ENCODE measurements at regions not wholly inside any gene's neighbourhood (a gene's known extent, or its start where the extent isn't known, plus 50 kb on each side); places are given as distances from the start of the nearest gene placed in this dataset.
"Not testable (repeated sequence)": the region's sequence is repeated elsewhere in the genome, so short reads cannot be mapped to it uniquely, and the experiment has no call there.

GRCh38 chr6:26734776-26735472 lies 75.4 kb upstream of the ZNF322 start:
- H4K8ac ChIP-seq (replicated peaks; ENCODE audit: insufficient read length, low read depth, low read length); H2BK5ac ChIP-seq (ENCODE audit: insufficient read length, low read length); H3K14ac ChIP-seq (ENCODE audit: insufficient read depth, low read length); H4K20me1 ChIP-seq (ENCODE audit: control insufficient read depth, insufficient read depth, insufficient read length); H3K4ac ChIP-seq (ENCODE audit: low read depth, low read length); H3K23ac ChIP-seq (ENCODE audit: insufficient read length, low read depth, low read length); H3K27me3 ChIP-seq (ENCODE audit: insufficient read depth, low read length); H3K4me2 ChIP-seq (ENCODE audit: insufficient read depth, insufficient read length, low read length); H3K79me1 ChIP-seq (ENCODE audit: insufficient read depth, low read depth, low read length, poor library complexity, severe bottlenecking); H3K36me3 Mint-ChIP-seq (ENCODE audit: insufficient read depth in 1 of 3, low read depth in 3 of 3); H3K9me3 Mint-ChIP-seq; H3K56ac ChIP-seq (ENCODE audit: insufficient read length, low read depth, low read length); H4K5ac ChIP-seq (ENCODE audit: insufficient read length, low read depth, low read length); H3T11ph ChIP-seq (ENCODE audit: low read length); H3K4me1 ChIP-seq (ENCODE audit: insufficient read depth, low read length); H3K27ac ChIP-seq (ENCODE audit: insufficient read length, low read depth, low read length); H3K79me2 ChIP-seq (ENCODE audit: insufficient read depth, low read length); H3K23me2 ChIP-seq (ENCODE audit: insufficient read length, low read depth, low read length, poor library complexity, severe bottlenecking); H2BK20ac ChIP-seq (ENCODE audit: low read depth, low read length, poor library complexity, severe bottlenecking); H3K9me3 ChIP-seq (ENCODE audit: control insufficient read depth, low read depth, low read length); DNase-seq; H3K4me3 Mint-ChIP-seq; H3K18ac ChIP-seq (ENCODE audit: insufficient read length, low read depth, low read length); H4K91ac ChIP-seq (ENCODE audit: insufficient read length, low read depth, low read length); H2BK120ac ChIP-seq (ENCODE audit: low read depth, low read length, poor library complexity, severe bottlenecking); H3K4me1 Mint-ChIP-seq; H2BK15ac ChIP-seq (ENCODE audit: low read depth, low read length); H3K27ac Mint-ChIP-seq; H2BK12ac ChIP-seq (ENCODE audit: insufficient read length, low read depth, low read length); H2AFZ ChIP-seq (ENCODE audit: low read length); H3K27me3 Mint-ChIP-seq (ENCODE audit: low read depth); H3K9ac ChIP-seq (ENCODE audit: extremely low read depth, insufficient read length, low read length); H2AK5ac ChIP-seq (ENCODE audit: insufficient read length, low read length): not testable (repeated sequence)
- no CpG with 5 or more reads among the region's 36 CpGs for WGBS (ENCODE audit: extremely low coverage, insufficient read length, low lambda C conversion rate)
